ENCODE measurements at regions not wholly inside any gene's neighbourhood (a gene's known extent, or its start where the extent isn't known, plus 50 kb on each side); places are given as distances from the start of the nearest gene placed in this dataset.

GRCh38 chr6:133752129-133752528, 136.8 kb upstream of the TCF21 start:
- no peak for TF ChIP-seq CTCF (IDR thresholded peaks at IDR 0.05; ENCODE audit: borderline replicate concordance, extremely low read depth, low read length, poor library complexity, severe bottlenecking)
- no peak for TF ChIP-seq EZH2 (IDR thresholded peaks at IDR 0.05; ENCODE audit: borderline replicate concordance, low read depth, low read length, severe bottlenecking)

Data from DND-41 (cell line).